PC-3 (cell line): ENCODE measurements at regions not wholly inside any gene's neighbourhood (a gene's known extent, or its start where the extent isn't known, plus 50 kb on each side); places are given as distances from the start of the nearest gene placed in this dataset.

Source experiments
- ATAC-seq: fragments of 200-7000 bp; cut with Tn5 transposase; 2 replicates; pipeline ENCODE4 v1.9.1; 2020; ENCODE audit warnings: mild to moderate bottlenecking, moderate library complexity
- BruUV-seq: library from RNA; stranded (reverse); fragments of 400-500 nt; replicated peaks from 2 replicates; lab custom pipeline; 2021; lab: Mats Ljungman, UMichigan
- CTCF ChIA-PET: fragments of 300-600 bp; sonication (Branson Sonifier 250); formaldehyde crosslinking; loops from one replicate; lab custom pipeline; 2022; ENCODE audit warnings: antibody characterized with exemption; lab: Charles Lee
- POLR2A ChIA-PET: fragments of 300-600 bp; sonication (Branson Sonifier 250); formaldehyde crosslinking; loops from one replicate; lab custom pipeline; 2022; ENCODE audit warnings: antibody characterized with exemption; ENCODE audit not compliant: unreplicated experiment; lab: Charles Lee
- DNase-seq: peaks from one replicate; pipeline ENCODE4 v3.0.0-alpha.2; 2015
- H2AFZ ChIP-seq: fragments of 300-600 bp; sonication (generic); 2 replicates; pipeline ENCODE4 v1.6.0; 2016; ENCODE audit warnings: antibody characterized with exemption, low read length
- H3F3A ChIP-seq: fragments of 300-600 bp; sonication (generic); one replicate; pipeline ENCODE4 v1.6.0; 2017; ENCODE audit warnings: antibody characterized with exemption, low read length, control low read depth, mild to moderate bottlenecking; ENCODE audit not compliant: unreplicated experiment
- H3K27ac ChIP-seq: fragments of 300-600 bp; sonication (generic); 2 replicates; pipeline ENCODE4 v1.5.1; 2016; ENCODE audit warnings: mild to moderate bottlenecking, low read length
- H3K27me3 ChIP-seq: fragments of 300-600 bp; sonication (generic); 2 replicates; pipeline ENCODE4 v1.6.1; 2016; ENCODE audit warnings: low read length, mixed read lengths
- H3K36me3 ChIP-seq: fragments of 300-600 bp; sonication (generic); 2 replicates; pipeline ENCODE4 v1.6.1; 2016; ENCODE audit warnings: low read depth, mixed run types, low read length, mixed read lengths
- H3K4me1 ChIP-seq: fragments of 300-600 bp; sonication (generic); 2 replicates; pipeline ENCODE4 v1.5.1; 2016; ENCODE audit warnings: low read length; ENCODE audit not compliant: insufficient read depth
- H3K4me2 ChIP-seq: fragments of 300-600 bp; sonication (generic); 2 replicates; pipeline ENCODE4 v1.6.0; 2016; ENCODE audit warnings: low read length
- H3K4me3 ChIP-seq: fragments of 300-600 bp; sonication (generic); 2 replicates; pipeline ENCODE4 v1.5.1; 2016; ENCODE audit warnings: mild to moderate bottlenecking, low read length, mixed read lengths
- H3K79me2 ChIP-seq: fragments of 300-600 bp; sonication (generic); 2 replicates; pipeline ENCODE4 v1.6.1; 2017; ENCODE audit warnings: low read length, mixed read lengths
- H3K9ac ChIP-seq: fragments of 300-600 bp; sonication (generic); 2 replicates; pipeline ENCODE4 v1.6.0; 2016; ENCODE audit warnings: mild to moderate bottlenecking, low read length
- H3K9me2 ChIP-seq: fragments of 300-600 bp; sonication (generic); replicated peaks from 2 replicates; pipeline ENCODE4 v1.6.1; 2016; ENCODE audit warnings: mixed run types, low read length, mixed read lengths
- H3K9me3 ChIP-seq: fragments of 300-600 bp; sonication (generic); 2 replicates; pipeline ENCODE4 v1.6.1; 2016; ENCODE audit warnings: low read length, mixed read lengths
- H4K20me1 ChIP-seq: fragments of 300-600 bp; sonication (generic); 2 replicates; pipeline ENCODE4 v1.6.1; 2016; ENCODE audit warnings: low read length, mixed read lengths
- EZH2 ChIP-seq: fragments of 300-600 bp; sonication (generic); IDR thresholded peaks from one replicate; pipeline ENCODE4 v1.6.1; 2017; ENCODE audit warnings: antibody characterized with exemption, mild to moderate bottlenecking, low read length; ENCODE audit not compliant: unreplicated experiment
- EZH2phosphoT487 ChIP-seq: fragments of 300-600 bp; sonication (generic); IDR thresholded peaks from 2 replicates; pipeline ENCODE4 v1.6.1; 2018; ENCODE audit warnings: mild to moderate bottlenecking, antibody characterized with exemption, low read length, borderline replicate concordance
- intact Hi-C: fragments of 100-400 bp; cut with micrococcal nuclease; formaldehyde crosslinking; loops from 2 replicates; pipeline ENCODE4 v1.9.0; 2023
- TF ChIP-seq, protein P1 (sequence below): fragments of 300-600 bp; sonication (generic); conservative IDR thresholded peaks from 2 replicates; pipeline ENCODE4 v1.5.1; 2017; ENCODE audit warnings: antibody characterized with exemption, low read depth, mild to moderate bottlenecking, low read length

DNA sequence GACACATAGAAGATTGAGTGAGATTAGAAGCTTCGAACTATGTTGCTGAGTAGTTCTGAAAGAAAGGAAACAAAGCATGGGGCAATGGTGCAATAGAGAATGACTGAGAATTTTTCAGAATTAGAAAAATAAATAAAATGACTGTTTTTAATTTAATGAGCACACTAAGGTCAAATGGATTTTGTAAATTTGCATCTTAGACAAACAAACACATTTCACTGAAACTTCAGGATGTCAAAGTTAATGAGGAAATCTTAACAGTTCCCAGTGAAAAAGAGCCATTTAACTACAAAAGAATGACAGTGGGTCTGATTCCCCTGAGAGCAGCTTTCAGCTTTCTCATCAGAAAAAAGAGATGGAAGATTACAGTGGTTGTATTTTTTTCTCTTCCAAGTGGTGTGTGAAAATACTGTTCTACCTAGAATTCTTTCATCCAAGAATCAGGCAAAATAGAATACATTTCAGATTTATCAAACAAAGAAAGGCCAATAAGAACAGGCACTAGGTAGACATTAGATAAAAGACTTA is 591.9 kb downstream of the SEMA5A start:
- H2AFZ ChIP-seq = no peak overlapping the region
- H3K4me2 ChIP-seq = no peak overlapping the region
- no peak for ATAC-seq
- no peaks in the 10 kb centered on the region for H3F3A ChIP-seq
- intact Hi-C loops = no loop called here
- no peaks in the 10 kb centered on the region for H4K20me1 ChIP-seq
- DNase-seq = no peak
- POLR2A ChIA-PET = no interaction called here
- H3K27ac ChIP-seq = no peak overlapping the region
- no peak overlapping the region for H3K9ac ChIP-seq
- TF ChIP-seq, protein P1, sequence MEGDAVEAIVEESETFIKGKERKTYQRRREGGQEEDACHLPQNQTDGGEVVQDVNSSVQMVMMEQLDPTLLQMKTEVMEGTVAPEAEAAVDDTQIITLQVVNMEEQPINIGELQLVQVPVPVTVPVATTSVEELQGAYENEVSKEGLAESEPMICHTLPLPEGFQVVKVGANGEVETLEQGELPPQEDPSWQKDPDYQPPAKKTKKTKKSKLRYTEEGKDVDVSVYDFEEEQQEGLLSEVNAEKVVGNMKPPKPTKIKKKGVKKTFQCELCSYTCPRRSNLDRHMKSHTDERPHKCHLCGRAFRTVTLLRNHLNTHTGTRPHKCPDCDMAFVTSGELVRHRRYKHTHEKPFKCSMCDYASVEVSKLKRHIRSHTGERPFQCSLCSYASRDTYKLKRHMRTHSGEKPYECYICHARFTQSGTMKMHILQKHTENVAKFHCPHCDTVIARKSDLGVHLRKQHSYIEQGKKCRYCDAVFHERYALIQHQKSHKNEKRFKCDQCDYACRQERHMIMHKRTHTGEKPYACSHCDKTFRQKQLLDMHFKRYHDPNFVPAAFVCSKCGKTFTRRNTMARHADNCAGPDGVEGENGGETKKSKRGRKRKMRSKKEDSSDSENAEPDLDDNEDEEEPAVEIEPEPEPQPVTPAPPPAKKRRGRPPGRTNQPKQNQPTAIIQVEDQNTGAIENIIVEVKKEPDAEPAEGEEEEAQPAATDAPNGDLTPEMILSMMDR = no peak
- TF ChIP-seq EZH2 (no peak), EZH2phosphoT487 (no peak)
- no peaks in the 10 kb centered on the region for H3K9me3 ChIP-seq
- H3K27me3 ChIP-seq = no peaks in the 10 kb centered on the region
- H3K4me3 ChIP-seq = no peak overlapping the region
- BruUV-seq = no TSS peak
- no peaks in the 10 kb centered on the region for H3K4me1 ChIP-seq
- H3K36me3 ChIP-seq = no peaks in the 10 kb centered on the region
- CTCF ChIA-PET = no interaction called here
- peaks cover 6% of the 10 kb centered on the region; the same call in 1 of the 2 replicates for H3K9me2 ChIP-seq
- no peaks in the 10 kb centered on the region for H3K79me2 ChIP-seq

DNA sequence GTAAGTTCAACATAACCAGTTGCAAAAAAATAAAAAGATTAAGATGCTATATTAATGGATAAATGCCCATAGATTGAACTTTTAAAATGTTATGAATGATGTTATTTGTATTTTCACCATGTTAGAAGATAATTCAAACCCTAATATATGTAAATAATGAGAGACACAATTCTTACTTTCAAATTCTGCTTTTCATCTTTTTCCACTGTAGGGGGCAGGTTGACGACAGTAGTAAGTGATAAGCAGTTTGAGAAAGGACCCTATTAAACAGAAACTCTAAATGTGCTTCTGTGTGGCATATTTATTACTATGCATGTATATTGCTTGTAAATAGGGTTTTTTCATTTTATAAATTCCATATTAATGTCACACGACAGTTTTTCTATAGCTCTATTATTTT is 591.1 kb downstream of the SEMA5A start:
- ATAC-seq (no peak), DNase-seq (no peak)
- H3K36me3 ChIP-seq = no peaks in the 10 kb centered on the region
- H3K4me1 ChIP-seq = no peaks in the 10 kb centered on the region
- H3K79me2 ChIP-seq = no peaks in the 10 kb centered on the region
- no peaks in the 10 kb centered on the region for H3K9me3 ChIP-seq
- H3K4me3 ChIP-seq = no peak overlapping the region
- no peak for TF ChIP-seq EZH2phosphoT487
- TF ChIP-seq, protein P1 = peak; percentile 54
- POLR2A ChIA-PET = no interaction called here
- no TSS peak for BruUV-seq
- no peaks in the 10 kb centered on the region for H3F3A ChIP-seq
- H3K27me3 ChIP-seq = no peaks in the 10 kb centered on the region
- no peak overlapping the region for H3K9ac ChIP-seq
- CTCF ChIA-PET = no interaction called here
- H4K20me1 ChIP-seq = no peaks in the 10 kb centered on the region
- intact Hi-C loops = no loop called here
- H2AFZ ChIP-seq = no peak overlapping the region
- H3K9me2 ChIP-seq = peaks cover 6% of the 10 kb centered on the region; the same call in 1 of the 2 replicates
- H3K27ac ChIP-seq = no peak overlapping the region
- no peak overlapping the region for H3K4me2 ChIP-seq

DNA sequence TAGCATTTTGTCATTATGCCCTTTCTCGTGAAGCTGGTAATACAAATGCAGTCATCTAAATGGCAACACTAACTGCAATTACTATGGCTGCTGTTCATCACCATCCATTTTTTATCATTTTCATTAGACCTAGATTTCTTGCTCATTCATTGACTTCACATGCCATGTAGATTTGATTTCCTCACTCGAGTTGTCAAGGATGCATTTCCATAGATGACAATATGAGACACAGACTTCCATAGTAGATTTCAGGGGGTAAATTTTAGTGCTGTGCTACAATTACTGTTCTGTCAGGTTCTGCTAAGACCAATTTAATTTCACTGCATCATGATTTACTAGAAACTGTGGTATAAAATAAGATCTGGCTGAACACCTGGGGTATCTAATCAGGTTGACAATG is 589.2 kb downstream of the SEMA5A start:
- H3K9me2 ChIP-seq = peaks cover 6% of the 10 kb centered on the region; the same call in 1 of the 2 replicates
- H3K36me3 ChIP-seq = no peaks in the 10 kb centered on the region
- BruUV-seq = no TSS peak
- no peak for DNase-seq
- H3K4me3 ChIP-seq = no peak overlapping the region
- TF ChIP-seq EZH2phosphoT487 = no peak
- no peak for TF ChIP-seq EZH2
- TF ChIP-seq, protein P1 = no peak
- ChIA-PET CTCF (no interaction called here), POLR2A (no interaction called here)
- no peak overlapping the region for H3K9ac ChIP-seq
- intact Hi-C loops = no loop called here
- no peak overlapping the region for H3K4me2 ChIP-seq
- ATAC-seq = no peak
- H4K20me1 ChIP-seq = no peaks in the 10 kb centered on the region
- no peaks in the 10 kb centered on the region for H3K9me3 ChIP-seq
- no peaks in the 10 kb centered on the region for H3K27me3 ChIP-seq
- H3K4me1 ChIP-seq = no peaks in the 10 kb centered on the region
- H3K27ac ChIP-seq = no peak overlapping the region
- H2AFZ ChIP-seq = no peak overlapping the region
- H3F3A ChIP-seq = no peaks in the 10 kb centered on the region
- no peaks in the 10 kb centered on the region for H3K79me2 ChIP-seq
